ENCODE measurements at regions not wholly inside any gene's neighbourhood (a gene's known extent, or its start where the extent isn't known, plus 50 kb on each side); places are given as distances from the start of the nearest gene placed in this dataset.
"Not testable (repeated sequence)": the region's sequence is repeated elsewhere in the genome, so short reads cannot be mapped to it uniquely, and the experiment has no call there.

- not testable (repeated sequence) for TF ChIP-seq CTCF (IDR thresholded peaks at IDR 0.05; ENCODE audit: low read length); EZH2 (IDR thresholded peaks at IDR 0.05; ENCODE audit: borderline replicate concordance, low read length)
Measured at GRCh38 chr1:146645978-146646604, 292.0 kb upstream of the NBPF12 start.
